Stimulated activated CD4-positive, alpha-beta T cell treated with anti-CD3 and anti-CD28 coated beads, Interleukin-12 subunit alpha, Interleukin-12 subunit beta, amount 100 ng/mL, for 24 hours (primary cell): ENCODE measurements at regions not wholly inside any gene's neighbourhood (a gene's known extent, or its start where the extent isn't known, plus 50 kb on each side); places are given as distances from the start of the nearest gene placed in this dataset.

ENCODE experiments used
- DNase-seq, 2 experiments: peaks; one replicate each; pipeline ENCODE4 v3.0.0-alpha.2; 2020; ENCODE audit warnings: low read depth in 2 of 2

DNA sequence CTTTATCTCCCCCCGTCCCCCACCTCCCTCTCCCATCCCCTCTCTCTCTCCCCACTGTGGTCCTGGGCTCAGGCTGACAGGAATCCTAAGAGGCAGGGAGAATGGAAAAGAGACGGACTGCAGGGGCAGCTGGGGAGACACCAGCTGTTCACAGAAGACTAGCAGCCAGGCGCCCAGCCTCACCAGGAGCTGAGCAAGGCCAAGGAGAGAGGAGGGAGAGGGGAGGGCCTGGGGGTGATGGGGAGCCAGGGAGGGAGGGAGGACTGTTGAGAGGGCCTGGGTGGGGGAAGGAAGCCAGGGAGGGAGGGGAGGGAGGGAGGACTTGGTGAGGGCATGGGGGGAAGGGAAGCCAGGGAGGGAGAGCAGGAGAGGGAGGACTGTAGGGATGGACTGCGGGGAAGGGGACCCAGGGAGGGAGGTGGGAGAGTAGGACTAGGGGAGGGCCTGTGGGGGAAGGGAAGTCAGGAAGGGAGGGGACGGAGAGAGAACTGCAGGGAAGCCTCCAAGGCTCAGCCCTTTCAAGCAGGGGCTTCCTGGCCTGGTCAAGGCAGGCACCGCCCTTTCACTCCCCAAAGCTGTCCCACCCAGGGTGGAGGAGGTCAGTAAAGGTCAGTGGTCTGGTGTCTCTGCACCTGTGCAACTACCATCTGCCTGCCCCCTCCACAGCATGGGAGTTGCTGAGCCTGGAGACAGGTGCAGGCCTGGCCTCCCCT is 517.7 kb upstream of the MYT1L start:
- DNase-seq, result no peak

DNA sequence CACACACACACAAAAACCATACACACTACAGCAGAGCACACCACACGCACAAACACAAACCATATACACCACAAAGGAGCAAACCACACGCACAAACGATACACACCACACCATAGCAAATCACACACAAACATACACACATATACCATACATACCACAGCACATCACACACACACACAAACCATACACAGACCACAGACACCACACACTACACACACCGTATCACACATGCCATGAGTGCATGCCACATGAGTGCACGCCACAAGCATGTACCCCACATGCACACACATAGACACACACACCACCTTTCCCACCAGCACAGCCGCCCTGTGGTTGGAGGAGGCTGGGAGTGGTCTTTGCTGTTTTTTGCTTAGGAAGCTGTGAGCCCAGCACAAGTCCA is 517.1 kb upstream of the MYT1L start:
- DNase-seq, result no peak

DNA sequence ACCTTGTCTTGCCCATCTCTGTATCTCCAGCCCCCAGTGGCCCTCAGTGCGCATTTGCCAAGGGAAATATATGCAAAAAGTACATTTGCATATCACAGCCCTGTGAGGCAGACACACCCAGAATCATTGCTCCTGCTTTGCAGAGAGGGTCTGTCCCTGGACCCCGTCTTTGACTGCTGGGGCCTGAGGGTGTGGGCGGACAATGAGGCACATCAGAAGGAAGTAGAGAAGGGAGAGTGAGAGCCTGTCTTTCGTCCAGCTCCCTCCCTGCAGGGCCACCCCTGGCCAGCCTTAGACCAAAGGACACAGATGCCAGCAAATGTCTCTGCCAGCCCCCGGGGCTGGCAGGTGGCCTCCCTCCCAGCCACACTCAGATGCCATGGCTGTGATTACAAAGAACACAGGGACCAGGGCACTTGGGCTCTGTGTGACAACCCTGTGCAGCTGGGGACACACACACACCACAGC is 516.2 kb upstream of the MYT1L start:
- DNase-seq, result no peak

DNA sequence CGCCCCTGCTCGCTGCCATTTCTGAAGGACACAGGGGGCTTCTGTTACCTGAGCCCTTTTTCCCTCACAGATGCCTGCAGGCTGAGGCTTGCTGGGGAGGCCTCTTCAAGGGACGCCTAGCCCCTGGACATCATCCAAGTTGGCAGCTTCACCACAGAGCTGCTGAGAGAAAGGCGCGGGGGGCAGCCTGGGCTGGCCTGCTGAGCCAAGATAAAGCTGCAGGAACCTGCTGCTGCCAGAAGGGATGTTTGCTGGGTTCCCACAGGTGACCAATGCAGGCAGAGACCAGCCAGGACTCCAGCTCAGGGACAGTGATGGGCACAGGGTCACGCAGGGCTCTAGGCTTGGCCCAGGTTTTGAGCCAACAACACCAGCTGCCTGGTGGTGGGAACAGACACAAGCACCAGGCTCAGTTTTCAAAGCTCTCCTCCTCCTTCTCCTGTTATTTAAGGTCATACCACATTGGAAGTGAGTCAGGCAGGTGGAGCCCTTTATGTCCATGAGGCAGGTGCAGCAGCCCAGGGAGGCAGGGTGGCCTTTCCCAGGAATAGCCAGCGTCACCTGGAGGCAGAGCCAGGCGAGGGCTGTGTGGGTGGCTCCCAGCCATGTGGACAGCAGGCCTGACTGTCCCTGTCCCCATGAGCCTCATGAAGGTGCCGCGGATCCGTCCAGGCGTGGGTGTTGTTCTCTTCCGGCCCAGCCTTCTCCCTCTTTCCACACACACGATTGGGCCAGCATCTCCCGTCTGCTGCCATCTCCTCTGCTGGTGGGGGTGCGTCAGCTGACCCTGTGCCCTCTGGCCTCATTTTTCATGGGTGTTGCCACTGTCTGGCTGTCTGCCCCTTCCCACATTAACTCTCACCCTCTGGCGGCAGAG is 515.5 kb upstream of the MYT1L start:
- no peak for DNase-seq

DNA sequence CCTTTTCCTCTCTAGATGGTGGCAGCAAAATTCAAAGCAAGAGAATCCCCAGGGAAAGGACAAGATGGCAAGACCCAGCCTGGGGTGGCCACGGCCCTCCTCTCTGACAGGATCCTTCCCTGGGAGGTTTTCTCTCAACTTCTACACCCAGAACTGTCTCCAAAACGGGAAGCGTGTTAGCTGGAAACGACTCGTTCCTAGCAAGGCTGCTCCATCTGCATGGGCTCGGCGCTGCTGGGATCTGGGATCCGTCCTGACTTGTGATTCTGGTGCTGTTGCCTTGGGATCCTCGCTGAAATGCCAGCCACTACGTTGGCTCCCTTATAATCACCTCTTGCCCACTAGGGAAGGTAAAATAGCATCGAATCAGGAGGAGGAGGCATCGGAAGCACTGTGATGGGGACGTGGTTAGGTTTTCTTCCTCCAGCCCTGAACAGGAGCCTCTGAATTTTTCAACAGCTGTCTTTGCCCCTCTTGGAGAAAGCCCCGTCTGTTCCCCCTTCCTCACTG is 514.8 kb upstream of the MYT1L start:
- no peak for DNase-seq

DNA sequence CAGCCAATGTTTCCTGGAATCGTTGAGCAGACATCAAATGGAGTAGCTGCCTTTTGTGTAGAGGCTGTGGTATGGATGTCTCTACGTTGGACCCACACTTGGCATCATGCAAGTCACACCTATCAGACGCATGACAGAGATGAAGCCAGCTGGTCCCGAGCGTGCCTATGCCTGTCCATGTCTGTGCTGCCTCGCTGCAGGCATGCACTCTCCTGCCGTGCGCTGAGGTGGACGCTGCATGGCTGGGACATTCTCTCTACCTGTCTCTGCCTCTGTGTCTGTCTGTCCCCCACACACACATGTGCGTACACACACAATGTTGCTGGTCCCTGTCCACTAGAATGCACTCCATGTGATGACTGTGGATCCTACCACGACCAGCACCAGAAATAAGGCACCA is 514.2 kb upstream of the MYT1L start:
- no peak for DNase-seq

DNA sequence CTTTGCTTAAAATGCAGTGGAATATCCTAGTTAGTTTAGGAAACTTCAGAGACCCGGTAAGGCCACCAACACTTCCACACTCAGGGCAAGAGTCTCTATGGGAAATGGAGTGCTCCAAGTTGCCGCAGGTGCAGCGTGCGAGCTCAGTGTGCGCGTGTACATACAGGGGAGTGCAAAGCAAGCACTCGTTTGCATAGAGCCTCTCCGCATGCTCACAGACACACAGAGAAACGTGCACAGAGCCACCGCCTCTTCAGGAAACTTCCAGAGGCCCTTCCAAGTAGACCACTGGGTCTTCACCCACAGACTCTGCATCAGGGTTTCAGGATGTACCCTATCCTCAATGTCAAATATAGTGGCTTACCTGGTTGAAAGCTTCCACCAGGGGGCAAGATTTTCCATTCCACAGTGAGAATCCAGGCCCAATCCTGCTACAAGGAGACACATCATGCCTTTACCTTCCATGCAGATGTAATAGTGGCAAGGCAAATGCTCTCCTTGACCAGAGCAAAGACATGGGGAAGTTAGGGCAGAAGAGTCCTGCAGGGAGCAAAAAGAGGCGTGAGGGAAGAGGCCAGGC is 513.0 kb upstream of the MYT1L start:
- DNase-seq, result no peak

DNA sequence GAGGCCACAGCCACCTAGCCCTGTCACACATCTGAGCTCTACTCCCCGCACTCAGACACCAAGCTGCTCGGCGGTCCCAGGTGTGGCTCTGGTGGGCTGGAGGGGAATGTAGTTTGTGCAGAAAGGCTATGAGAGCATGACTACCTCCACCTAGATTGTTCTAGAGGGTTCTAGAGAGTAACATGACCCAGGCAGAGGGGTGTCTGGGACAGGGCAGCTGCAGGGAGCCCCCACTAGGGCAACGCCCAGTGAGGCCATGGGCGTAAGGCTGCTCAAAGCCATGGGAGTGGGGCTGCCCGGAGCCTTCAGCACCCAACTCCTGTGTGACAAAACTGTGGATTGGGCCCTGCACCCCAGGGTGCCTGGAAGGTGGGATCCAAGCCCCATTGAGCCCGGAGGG is 511.4 kb upstream of the MYT1L start:
- DNase-seq, result no peak

DNA sequence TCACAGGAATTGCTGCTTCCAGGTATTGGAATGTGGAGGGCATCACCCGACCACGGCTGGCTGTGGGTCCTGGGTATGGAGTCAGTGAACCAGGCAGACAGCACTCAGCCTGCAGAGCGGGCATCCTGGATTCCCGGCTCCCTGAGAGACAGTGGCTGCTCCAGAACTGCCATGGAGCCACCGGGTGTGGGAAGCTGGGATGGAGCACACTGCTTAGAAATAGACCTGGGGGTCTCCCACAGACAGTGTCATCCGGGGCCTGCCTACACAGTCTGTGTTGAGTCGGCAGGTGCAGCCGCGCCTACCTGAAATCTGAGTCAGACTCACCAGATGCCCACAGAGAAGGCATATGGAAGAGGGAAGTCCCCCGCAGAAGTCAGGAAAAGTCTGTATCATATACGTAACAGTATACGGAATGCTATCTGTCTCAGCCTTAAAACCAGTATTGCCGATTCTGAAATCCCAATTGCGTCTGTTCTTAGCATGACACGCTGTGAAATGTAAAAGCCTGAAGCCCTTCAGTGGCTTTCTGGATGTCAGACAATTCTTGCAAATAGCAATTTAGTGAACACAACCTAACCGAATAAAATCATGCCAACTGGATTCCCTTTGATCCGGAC is 509.7 kb upstream of the MYT1L start:
- no peak for DNase-seq

DNA sequence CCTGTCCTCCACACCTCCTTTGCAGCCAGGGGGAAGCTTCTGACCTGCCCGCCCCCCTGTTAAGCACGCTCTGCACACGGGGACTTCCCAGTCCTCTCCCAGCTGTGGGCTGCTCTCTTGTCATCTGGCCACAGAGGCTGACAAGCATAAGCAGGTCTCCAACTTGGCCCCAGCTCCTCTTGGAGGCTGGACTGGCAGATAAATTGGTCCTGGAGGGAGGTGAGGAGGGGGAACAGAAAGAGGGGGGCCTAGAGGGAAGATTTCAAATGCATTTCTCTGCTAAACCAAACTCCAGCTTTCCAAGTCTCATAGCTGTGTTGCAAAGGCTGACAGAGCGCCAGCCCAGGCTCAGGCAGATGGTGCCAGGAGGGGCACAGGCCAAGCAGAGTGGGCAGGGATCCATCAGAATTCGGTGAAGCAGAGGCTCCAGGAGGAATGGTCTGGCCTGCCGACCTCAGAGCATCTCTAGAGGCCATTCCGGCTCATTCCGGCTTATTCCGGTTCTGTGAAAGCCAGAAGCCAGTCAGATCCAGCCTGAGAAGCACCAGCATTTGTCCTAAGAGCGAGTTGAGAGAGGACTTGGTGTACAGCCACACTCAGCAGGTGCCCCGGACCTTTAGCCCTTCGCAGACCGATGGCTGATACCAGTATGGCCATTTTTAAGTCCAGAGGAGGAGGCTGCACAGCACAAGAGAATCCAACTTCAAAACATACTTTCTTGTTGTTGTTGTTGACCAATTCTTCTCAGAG is 508.9 kb upstream of the MYT1L start:
- no peak for DNase-seq

DNA sequence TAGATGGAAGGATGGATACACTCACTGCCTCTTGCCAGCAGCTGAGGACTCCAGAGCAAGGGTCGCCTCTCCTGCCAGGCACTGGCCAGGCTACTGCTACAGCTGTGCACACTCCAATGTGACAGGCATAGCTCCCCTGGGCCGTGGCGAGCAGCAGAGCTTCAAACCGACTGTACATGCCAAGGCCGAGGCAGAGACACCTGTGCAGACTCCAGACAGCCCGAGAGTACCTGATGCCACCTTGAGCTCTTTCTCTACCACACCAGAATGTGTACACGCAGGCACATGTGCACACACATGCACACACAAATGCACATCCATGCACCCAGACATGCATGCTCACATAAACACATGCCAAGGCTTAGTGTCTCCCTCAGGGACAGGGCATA is 508.3 kb upstream of the MYT1L start:
- no peak for DNase-seq

DNA sequence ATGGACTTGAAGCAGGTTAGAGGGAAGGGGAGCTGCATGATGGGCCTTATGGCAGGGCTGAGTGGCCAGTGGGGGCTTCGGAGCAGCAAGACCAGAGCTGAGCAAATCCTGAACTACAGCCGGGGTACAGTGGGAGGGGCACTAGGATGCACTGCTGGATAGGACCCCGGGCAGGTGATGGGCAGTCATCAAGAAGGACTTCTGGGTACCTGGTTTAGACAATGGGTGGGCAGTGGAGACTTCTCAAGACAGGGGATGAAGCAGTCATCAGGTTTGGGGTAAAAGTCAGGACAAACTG is 507.4 kb upstream of the MYT1L start:
- no peak for DNase-seq

DNA sequence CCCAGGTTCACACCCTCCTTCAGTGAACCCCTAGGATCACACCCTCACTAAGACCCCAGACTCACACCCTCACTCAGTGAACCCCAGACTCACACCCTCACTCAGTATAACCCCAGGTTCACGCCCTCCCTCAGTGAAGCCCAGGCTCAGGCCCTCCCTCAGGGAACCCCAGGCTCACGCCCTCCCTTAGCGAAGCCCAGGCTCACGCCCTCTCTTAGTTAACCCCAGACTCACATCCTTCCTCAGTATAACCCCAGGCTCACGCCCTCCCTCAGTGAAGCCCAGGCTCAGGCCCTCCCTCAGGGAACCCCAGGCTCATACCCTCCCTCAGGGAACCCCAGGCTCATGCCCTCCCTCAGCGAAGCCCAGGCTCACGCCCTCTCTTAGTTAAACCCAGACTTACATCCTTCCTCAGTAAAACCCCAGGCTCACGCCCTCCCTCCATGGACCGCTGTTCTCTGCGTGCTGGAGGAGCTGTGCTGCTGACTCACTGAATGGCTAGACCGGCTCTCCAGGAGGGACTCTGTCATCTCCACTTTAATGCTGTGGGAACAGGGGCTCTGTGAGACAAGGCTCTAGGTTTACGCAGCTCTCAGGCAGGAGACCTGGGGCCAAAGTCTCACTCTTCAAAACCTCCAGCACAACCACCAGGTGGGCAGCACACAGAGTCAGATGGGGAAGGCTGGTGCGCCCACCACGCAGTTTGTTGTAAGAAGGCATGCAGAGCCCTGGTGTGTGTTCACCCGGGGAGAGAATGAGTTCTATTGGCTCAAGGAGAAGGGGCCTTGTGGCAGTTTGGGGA is 506.9 kb upstream of the MYT1L start:
- no peak for DNase-seq

DNA sequence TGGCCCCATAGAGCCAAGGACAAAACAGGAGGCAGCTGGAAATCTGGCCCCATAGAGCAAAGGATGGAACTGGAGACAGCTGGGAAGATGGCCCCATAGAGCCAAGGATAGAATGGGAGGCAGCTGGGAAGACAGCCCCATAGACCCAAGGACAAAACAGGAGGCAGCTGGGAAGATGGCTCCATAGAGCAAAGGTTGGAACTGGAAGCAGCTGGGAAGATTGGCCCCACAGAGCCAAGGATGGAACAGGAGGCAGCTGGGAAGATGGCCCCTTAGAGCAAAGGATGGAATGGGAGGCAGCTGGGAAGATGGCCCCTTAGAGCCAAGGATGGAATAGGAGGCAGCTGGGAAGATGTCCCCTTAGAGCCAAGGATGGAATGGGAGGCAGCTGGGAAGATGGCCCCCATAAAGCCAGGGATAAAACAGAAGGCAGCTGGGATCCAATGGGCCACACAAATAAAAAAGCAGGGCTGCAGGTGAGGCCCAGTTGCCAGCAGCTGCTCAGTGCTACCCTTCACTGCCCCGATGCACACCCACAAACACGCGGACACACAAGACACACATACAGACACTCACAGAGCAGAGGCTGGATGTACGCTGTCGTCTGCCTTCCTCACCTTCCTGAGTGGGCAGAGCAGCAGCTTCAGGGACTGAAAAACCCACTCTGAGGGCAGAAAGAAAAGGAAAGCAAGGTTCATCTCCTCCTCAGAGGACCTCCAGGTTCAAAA is 505.4 kb upstream of the MYT1L start:
- no peak for DNase-seq

DNA sequence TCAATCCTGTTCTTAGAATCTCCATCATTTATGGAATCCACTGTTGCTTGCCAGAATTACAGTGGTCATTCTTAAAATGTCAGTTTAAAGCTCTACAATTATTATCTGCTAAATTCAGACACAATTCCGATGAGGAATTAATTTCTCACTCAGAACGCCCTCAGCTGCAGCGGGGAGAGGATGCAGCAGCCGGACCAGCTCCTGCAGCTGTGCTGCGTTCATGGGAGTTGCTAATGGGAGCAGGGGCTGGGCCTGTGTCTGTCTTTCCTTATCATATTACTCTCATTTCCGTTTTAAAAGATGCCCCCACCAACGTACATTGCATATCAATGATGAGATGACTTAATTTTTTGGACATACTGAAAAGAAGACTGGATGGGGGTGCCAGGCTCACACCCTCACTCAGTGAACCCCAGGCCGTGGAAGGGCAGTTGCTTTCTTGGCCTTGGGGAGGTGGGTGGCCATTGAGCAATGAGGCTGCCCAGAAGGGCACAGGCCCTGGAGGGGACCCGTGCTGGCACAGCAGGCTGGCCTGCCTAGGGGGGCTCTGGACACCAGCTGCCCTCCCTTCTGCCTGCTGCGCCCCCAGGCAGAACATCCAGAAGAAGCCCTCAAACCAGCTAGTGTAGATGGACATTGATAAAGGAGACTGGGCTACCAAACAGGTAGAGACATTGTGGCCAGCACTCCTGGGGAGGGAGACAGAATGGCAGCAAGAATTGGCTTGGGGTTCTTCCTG is 503.6 kb upstream of the MYT1L start:
- no peak for DNase-seq

DNA sequence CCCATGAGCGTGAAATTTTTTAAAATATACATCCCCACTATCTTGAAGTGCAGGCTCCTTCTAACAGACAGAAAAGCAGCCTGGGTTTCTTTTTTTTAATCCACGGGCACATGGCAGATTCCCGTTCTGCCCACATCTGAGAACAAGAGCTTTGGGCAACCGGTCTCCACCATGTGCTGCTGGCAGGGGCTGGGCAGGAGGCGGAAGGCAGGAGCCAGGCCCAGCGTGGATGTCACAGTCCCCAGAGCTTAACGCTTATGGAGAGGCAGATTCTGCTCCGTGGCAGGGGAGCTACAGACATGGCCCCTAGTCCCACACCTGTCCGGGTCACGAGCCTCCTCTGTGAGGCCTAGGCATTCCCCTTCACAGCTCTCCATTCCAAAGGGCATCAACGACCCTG is 503.0 kb upstream of the MYT1L start:
- no peak for DNase-seq

DNA sequence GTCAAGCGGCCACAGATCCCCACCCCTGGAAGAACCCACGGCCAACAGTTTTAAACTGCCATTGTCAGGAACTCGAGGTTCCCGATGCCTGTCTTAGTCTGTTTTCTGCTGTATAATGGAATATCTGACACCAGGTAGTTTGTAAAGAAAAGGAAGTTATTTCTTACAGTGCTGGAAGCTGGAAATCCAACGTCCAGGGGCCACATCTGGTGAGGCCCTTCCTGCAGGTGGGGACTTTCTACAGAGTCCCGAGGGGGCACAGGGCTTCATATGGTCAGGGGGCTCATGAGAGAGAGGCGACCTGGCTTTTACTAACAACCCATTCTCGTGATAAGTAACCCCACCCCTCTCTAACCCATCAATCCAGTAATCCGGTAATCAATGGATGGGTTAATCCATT is 501.6 kb upstream of the MYT1L start:
- DNase-seq, result no peak

DNA sequence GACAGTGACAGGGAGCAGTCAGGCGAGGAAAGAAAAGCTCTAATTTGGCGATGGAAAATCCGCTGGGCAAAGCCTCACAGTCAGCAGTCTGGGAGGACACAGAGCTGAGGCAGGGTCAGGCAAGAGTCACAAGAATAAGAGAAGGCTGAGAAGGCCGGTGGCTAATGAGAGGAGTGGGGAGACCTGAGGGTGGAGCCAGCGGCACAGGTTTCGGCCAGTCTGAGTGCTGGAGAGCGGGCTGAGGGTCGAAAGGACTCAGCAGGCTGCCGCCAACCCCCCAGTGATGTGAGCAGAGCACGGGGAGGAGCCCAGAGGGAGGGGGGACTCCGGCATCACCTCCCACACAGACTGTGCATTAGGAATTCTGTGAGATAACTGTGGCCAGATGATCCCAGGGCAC is 500.6 kb upstream of the MYT1L start:
- DNase-seq, result no peak

DNA sequence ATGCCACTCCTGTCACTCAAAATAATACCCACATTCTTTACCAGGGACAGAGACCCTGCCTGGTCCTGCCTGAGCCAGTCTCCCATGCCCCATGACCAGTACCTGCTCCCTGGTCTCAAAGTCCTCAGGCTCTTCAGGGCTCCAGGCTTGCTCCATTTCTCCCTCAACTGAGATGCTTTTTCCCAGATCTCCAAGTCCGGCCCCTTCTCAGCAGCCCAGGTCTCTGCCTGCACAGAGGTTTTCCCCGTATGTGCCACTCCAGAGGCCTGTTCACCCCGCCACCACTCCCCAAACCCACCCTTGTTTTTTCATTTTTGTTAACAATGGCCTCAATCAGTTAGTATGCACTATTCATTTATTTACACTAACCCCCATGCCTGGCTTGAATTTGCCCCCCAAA is 499.5 kb upstream of the MYT1L start:
- no peak for DNase-seq
